B cell (primary cell): ENCODE measurements at regions not wholly inside any gene's neighbourhood (a gene's known extent, or its start where the extent isn't known, plus 50 kb on each side); places are given as distances from the start of the nearest gene placed in this dataset.
A peak's percentile ranks its signal among the peaks of the same experiment; 100 is the strongest.

Source experiments
- ATAC-seq: fragments of 200-7000 bp; cut with Tn5 transposase; one replicate; pipeline ENCODE4 v1.10.0; 2021; ENCODE audit warnings: low read depth, mild to moderate bottlenecking, moderate number of reproducible peaks, moderate library complexity
- CTCF ChIA-PET: fragments of 350-600 bp; sonication (Branson Sonifier 250); formaldehyde crosslinking; loops from one replicate; lab custom pipeline; 2021; ENCODE audit warnings: antibody characterized with exemption, inconsistent platforms; lab: Charles Lee
- POLR2A ChIA-PET: fragments of 350-600 bp; sonication (Branson Sonifier 250); formaldehyde crosslinking; loops from one replicate; lab custom pipeline; 2021; ENCODE audit warnings: antibody characterized with exemption; lab: Charles Lee
- DNase-seq: peaks from one replicate; pipeline ENCODE4 v3.0.0; 2013
- H2AFZ ChIP-seq: 2 replicates; pipeline ENCODE4 v1.6.1; 2012; ENCODE audit warnings: mild to moderate bottlenecking, low read depth, low read length; ENCODE audit not compliant: insufficient read depth, poor library complexity, severe bottlenecking
- H3K27ac ChIP-seq, 2 donors: 1 replicate in 1 of 2; 2 replicates in 1 of 2; pipeline ENCODE4 v1.5.1; 2012 to 2013; ENCODE audit warnings: low read length in 2 of 2, mild to moderate bottlenecking in 2 of 2, moderate library complexity in 1 of 2
- H3K27me3 ChIP-seq, 4 experiments: fragments of 200-600 bp in 1 of 4; sonication (generic) in 1 of 4; replicated peaks in 1 of 4; 1 replicate in 2 of 4; 2 replicates in 2 of 4; pipeline versions ENCODE4 v1.6.1 to v1.7.0; 2013 to 2016; ENCODE audit warnings: low read length in 3 of 4, mild to moderate bottlenecking in 2 of 4, mixed read lengths in 1 of 4, moderate library complexity in 1 of 4; ENCODE audit not compliant: insufficient read depth in 4 of 4, control insufficient read depth in 3 of 4; ENCODE audit errors: control extremely low read depth in 1 of 4
- H3K36me3 ChIP-seq, 2 experiments: replicated peaks in 1 of 2; 1 replicate in 1 of 2; 2 replicates in 1 of 2; pipeline versions ENCODE4 v1.6.1 to v1.7.1; 2013; ENCODE audit warnings: low read length in 1 of 2; ENCODE audit not compliant: insufficient read depth in 2 of 2, control insufficient read depth in 1 of 2; ENCODE audit errors: control extremely low read depth in 1 of 2, extremely low read depth in 1 of 2
- H3K4me1 ChIP-seq, 2 donors: fragments of 200-600 bp in 1 of 2; sonication (generic) in 1 of 2; 1 replicate in 1 of 2; 2 replicates in 1 of 2; pipeline versions ENCODE4 v1.5.1 to v1.6.1; 2013 to 2017; ENCODE audit warnings: low read length in 2 of 2; ENCODE audit not compliant: control insufficient read depth in 2 of 2, insufficient read depth in 2 of 2
- H3K4me2 ChIP-seq: replicated peaks from 2 replicates; pipeline ENCODE3; 2012; ENCODE audit warnings: mild to moderate bottlenecking, low read depth, low read length; ENCODE audit not compliant: poor library complexity, severe bottlenecking
- H3K4me3 ChIP-seq, 5 experiments: fragments of 200-600 bp in 1 of 5; sonication (generic) in 1 of 5; 1 replicate in 3 of 5; 2 replicates in 2 of 5; pipeline versions ENCODE4 v1.5.1 to v1.7.0; 2011 to 2016; ENCODE audit warnings: low read length in 4 of 5, mild to moderate bottlenecking in 4 of 5, low read depth in 2 of 5, control low read depth in 1 of 5, moderate library complexity in 1 of 5; ENCODE audit not compliant: insufficient read depth in 1 of 5; ENCODE audit errors: control extremely low read depth in 1 of 5, extremely low read depth in 1 of 5
- H3K79me2 ChIP-seq: fragments of 200-600 bp; sonication (generic); one replicate; pipeline ENCODE4 v1.6.0; 2016; ENCODE audit warnings: low read length; ENCODE audit not compliant: control insufficient read depth, insufficient read depth
- H3K9ac ChIP-seq: fragments of 200-600 bp; sonication (generic); 2 replicates; pipeline ENCODE4 v1.6.1; 2017; ENCODE audit warnings: mild to moderate bottlenecking, low read length, moderate library complexity
- H3K9me3 ChIP-seq, 3 donors: one replicate each; pipeline versions ENCODE4 v1.6.1 to v1.7.1; 2013; ENCODE audit warnings: low read length in 2 of 3; ENCODE audit not compliant: control insufficient read depth in 2 of 3, insufficient read depth in 1 of 3; ENCODE audit errors: control extremely low read depth in 1 of 3
- H4K20me1 ChIP-seq: 2 replicates; pipeline ENCODE4 v1.6.0; 2012; ENCODE audit warnings: mild to moderate bottlenecking, low read length; ENCODE audit not compliant: insufficient read depth, control insufficient read depth, poor library complexity, severe bottlenecking
- H3K27ac Mint-ChIP-seq: one replicate; pipeline ENCODE4 v1.8.0; 2021; ENCODE audit warnings: mixed read lengths
- H3K27me3 Mint-ChIP-seq: one replicate; pipeline ENCODE4 v1.8.0; 2021; ENCODE audit warnings: mixed read lengths
- H3K4me1 Mint-ChIP-seq: one replicate; pipeline ENCODE4 v1.8.0; 2021; ENCODE audit warnings: mixed read lengths
- H3K4me3 Mint-ChIP-seq: one replicate; pipeline ENCODE4 v1.8.0; 2021; ENCODE audit warnings: mixed read lengths
- H3K9me3 Mint-ChIP-seq: one replicate; pipeline ENCODE4 v1.8.0; 2022; ENCODE audit warnings: mixed read lengths; ENCODE audit not compliant: insufficient read depth
- CTCF ChIP-seq: fragments of 200-600 bp; IDR thresholded peaks from one replicate; pipeline ENCODE4 v1.8.0; 2022; ENCODE audit warnings: antibody characterized with exemption, mild to moderate bottlenecking
- EZH2 ChIP-seq: IDR thresholded peaks from 2 replicates; pipeline ENCODE4 v1.6.1; 2012; ENCODE audit warnings: borderline replicate concordance, low read depth, mild to moderate bottlenecking, moderate library complexity, low read length; ENCODE audit not compliant: insufficient read depth, poor library complexity, severe bottlenecking
- WGBS: methylation state at CpG from one replicate; pipeline ENCODE4 v1.1.5; 2013; ENCODE audit warnings: missing lambda C conversion rate; ENCODE audit not compliant: insufficient coverage; 5-methylcytosine and 5-hydroxymethylcytosine counted together
- intact Hi-C: fragments of 100-400 bp; cut with micrococcal nuclease; formaldehyde crosslinking; loops from one replicate; pipeline ENCODE4 v1.10.0; 2022

GRCh38 chr6:113758214-113758613 is 98.9 kb upstream of the MARCKS start:
- ChIA-PET POLR2A (no interaction called here), CTCF (no interaction called here)
- no peak for DNase-seq
- no peak overlapping the region for H3K4me2 ChIP-seq
- no peak for ATAC-seq
- H2AFZ ChIP-seq = no peak overlapping the region
- TF ChIP-seq EZH2 = no peak
- no peak for TF ChIP-seq CTCF
- 75% methylated on average over 4 of the region's 7 CpGs for WGBS
- H3K9ac ChIP-seq = no peak overlapping the region
- no peak overlapping the region for H3K4me3 ChIP-seq
- H3K27ac Mint-ChIP-seq = no peak overlapping the region
- no peak overlapping the region for H3K4me3 Mint-ChIP-seq
- peaks cover 14 to 20% of the 10 kb centered on the region in 2 donors for H3K4me1 ChIP-seq
- H3K27ac ChIP-seq = no peak overlapping the region
- H3K79me2 ChIP-seq = no peaks in the 10 kb centered on the region
- H3K9me3 Mint-ChIP-seq = no peaks in the 10 kb centered on the region
- intact Hi-C loops = loop anchor here (5.0 to 10.0 kb wide), 4 partner anchors 49 to 451 kb away; partner anchors contain the start of gene MARCKS
- H3K27me3 Mint-ChIP-seq = no peaks in the 10 kb centered on the region
- no peaks in the 10 kb centered on the region for H3K27me3 ChIP-seq
- H4K20me1 ChIP-seq = no peaks in the 10 kb centered on the region
- peaks cover 0 to 2% (median 0%) of the 10 kb centered on the region in 3 donors for H3K9me3 ChIP-seq
- H3K36me3 ChIP-seq = no peaks in the 10 kb centered on the region
- peaks cover 50% of the 10 kb centered on the region for H3K4me1 Mint-ChIP-seq

- Histone ChIP-seq H4K20me1 (no peaks in the 10 kb centered on the region), H3K27me3 (no peaks in the 10 kb centered on the region), H3K9me3 (peaks cover 0 to 2% (median 0%) of the 10 kb centered on the region in 3 donors), H3K4me3 (no peak overlapping the region), H3K27ac (no peak overlapping the region), H3K9ac (no peak overlapping the region), H3K36me3 (no peaks in the 10 kb centered on the region), H3K4me2 (no peak overlapping the region), H2AFZ (peak overlapping the region; percentile 13), H3K4me1 (peaks cover 14 to 16% of the 10 kb centered on the region in 2 donors), H3K79me2 (no peaks in the 10 kb centered on the region)
- Mint-ChIP-seq H3K27me3 (no peaks in the 10 kb centered on the region), H3K4me3 (no peak overlapping the region), H3K9me3 (no peaks in the 10 kb centered on the region), H3K4me1 (peaks cover 47% of the 10 kb centered on the region), H3K27ac (no peak overlapping the region)
- intact Hi-C loops = loop anchor here (5.0 to 10.0 kb wide), 4 partner anchors 48 to 452 kb away; partner anchors contain the start of gene MARCKS
- no peak for TF ChIP-seq CTCF
- TF ChIP-seq EZH2 = no peak
- ChIA-PET POLR2A (no interaction called here), CTCF (interaction anchor here (1.2 kb wide), 1 partner anchor 8 kb away, joined by 3 read pairs; no protein-coding TSS in a partner anchor)
- no peak for ATAC-seq
- no CpG with 5 or more reads among the region's 1 CpG for WGBS
- DNase-seq = no peak
Observed at GRCh38 chr6:113758826-113759574, 98.1 kb upstream of the MARCKS start.
